ENCODE measurements at regions not wholly inside any gene's neighbourhood (a gene's known extent, or its start where the extent isn't known, plus 50 kb on each side); places are given as distances from the start of the nearest gene placed in this dataset.

- TF ChIP-seq CTCF (IDR thresholded peaks at IDR 0.05) = no peak
- no peak for TF ChIP-seq ZFX (IDR thresholded peaks at IDR 0.05; ENCODE audit: borderline replicate concordance)
Measured at GRCh38 chr6:109295774-109296156, 86.5 kb downstream of the CD164 start.
